ENCODE measurements at regions not wholly inside any gene's neighbourhood (a gene's known extent, or its start where the extent isn't known, plus 50 kb on each side); places are given as distances from the start of the nearest gene placed in this dataset.
"Not testable (repeated sequence)": the region's sequence is repeated elsewhere in the genome, so short reads cannot be mapped to it uniquely, and the experiment has no call there.

- DNase-seq: no peak
Observed at GRCh38 chr1:54474310-54475251, 68.4 kb upstream of the SSBP3 start.

GRCh38 chr1:54471588-54471987 lies 65.4 kb upstream of the SSBP3 start:
- DNase-seq: no peak

GRCh38 chr1:54469444-54469843 lies 63.2 kb upstream of the SSBP3 start:
- not testable (repeated sequence) for DNase-seq

GRCh38 chr1:54468288-54469084 lies 62.3 kb upstream of the SSBP3 start:
- not testable (repeated sequence) for DNase-seq

GRCh38 chr1:54465351-54465811 lies 59.2 kb upstream of the SSBP3 start:
- DNase-seq: no peak

- no peak for DNase-seq
Observed at GRCh38 chr1:54464477-54465146, 58.4 kb upstream of the SSBP3 start.

- no peak for DNase-seq
Observed at GRCh38 chr1:54464031-54464476, 57.9 kb upstream of the SSBP3 start.

- DNase-seq: no peak
Observed at GRCh38 chr1:54463259-54464030, 57.3 kb upstream of the SSBP3 start.

- DNase-seq: no peak
Observed at GRCh38 chr1:54462597-54463258, 56.5 kb upstream of the SSBP3 start.

GRCh38 chr1:54461731-54462596 lies 55.8 kb upstream of the SSBP3 start:
- DNase-seq: no peak

GRCh38 chr1:54460861-54461387 lies 54.7 kb upstream of the SSBP3 start:
- DNase-seq: no peak

- DNase-seq: no peak
Observed at GRCh38 chr1:54460351-54460750, 54.2 kb upstream of the SSBP3 start.

GRCh38 chr1:54459726-54460191 lies 53.6 kb upstream of the SSBP3 start:
- no peak for DNase-seq

- DNase-seq: no peak
Observed at GRCh38 chr1:54459140-54459539, 52.9 kb upstream of the SSBP3 start.

GRCh38 chr1:54456921-54457529 lies 50.8 kb upstream of the SSBP3 start:
- DNase-seq: no peak

- no peak for DNase-seq
Observed at GRCh38 chr1:54456361-54456760, 50.2 kb upstream of the SSBP3 start.
